ENCODE measurements at regions not wholly inside any gene's neighbourhood (a gene's known extent, or its start where the extent isn't known, plus 50 kb on each side); places are given as distances from the start of the nearest gene placed in this dataset.

DNA sequence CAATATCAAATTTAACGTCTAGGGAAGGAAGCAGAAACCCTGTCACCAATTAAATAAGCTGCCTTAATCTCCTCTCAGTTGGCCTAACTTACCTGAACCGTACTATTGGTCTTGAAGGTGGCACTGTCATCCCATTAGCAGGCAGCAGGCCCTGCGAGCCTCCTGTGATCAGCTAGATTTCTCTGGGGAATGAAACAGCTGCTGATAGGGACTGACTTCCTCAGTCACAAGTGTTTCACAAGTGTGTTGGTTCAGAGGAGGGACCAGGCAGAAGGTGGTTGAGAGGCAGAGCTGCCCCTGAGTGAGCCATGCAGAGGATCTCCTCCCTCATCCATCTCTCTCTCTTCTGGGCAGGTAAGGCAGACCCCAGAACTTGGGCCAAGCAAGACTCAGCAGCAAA lies 166.8 kb downstream of the DAD1 start:
- TF ChIP-seq, protein P1, sequence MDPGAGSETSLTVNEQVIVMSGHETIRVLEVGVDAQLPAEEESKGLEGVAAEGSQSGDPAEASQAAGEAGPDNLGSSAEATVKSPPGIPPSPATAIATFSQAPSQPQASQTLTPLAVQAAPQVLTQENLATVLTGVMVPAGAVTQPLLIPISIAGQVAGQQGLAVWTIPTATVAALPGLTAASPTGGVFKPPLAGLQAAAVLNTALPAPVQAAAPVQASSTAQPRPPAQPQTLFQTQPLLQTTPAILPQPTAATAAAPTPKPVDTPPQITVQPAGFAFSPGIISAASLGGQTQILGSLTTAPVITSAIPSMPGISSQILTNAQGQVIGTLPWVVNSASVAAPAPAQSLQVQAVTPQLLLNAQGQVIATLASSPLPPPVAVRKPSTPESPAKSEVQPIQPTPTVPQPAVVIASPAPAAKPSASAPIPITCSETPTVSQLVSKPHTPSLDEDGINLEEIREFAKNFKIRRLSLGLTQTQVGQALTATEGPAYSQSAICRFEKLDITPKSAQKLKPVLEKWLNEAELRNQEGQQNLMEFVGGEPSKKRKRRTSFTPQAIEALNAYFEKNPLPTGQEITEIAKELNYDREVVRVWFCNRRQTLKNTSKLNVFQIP (CRISPR knock-in tag; IDR thresholded peaks at IDR 0.05; ENCODE audit: borderline replicate concordance, low read depth): no peak
- no peak for TF ChIP-seq PPARA (CRISPR knock-in tag; IDR thresholded peaks at IDR 0.05; ENCODE audit: borderline replicate concordance)
- TF ChIP-seq RARB (CRISPR knock-in tag; IDR thresholded peaks at IDR 0.05): no peak
- TF ChIP-seq ZFP3 (CRISPR knock-in tag; IDR thresholded peaks at IDR 0.05): no peak
